Esophagus muscularis mucosa (tissue), 2 donors: ENCODE measurements at regions not wholly inside any gene's neighbourhood (a gene's known extent, or its start where the extent isn't known, plus 50 kb on each side); places are given as distances from the start of the nearest gene placed in this dataset.

Experiments
- EP300 ChIP-seq: sonication (generic); formaldehyde crosslinking; IDR thresholded peaks from one replicate; pipeline ENCODE4 v1.6.1; 2017; ENCODE audit warnings: antibody characterized with exemption
- POLR2A ChIP-seq: fragments of 450-650 bp; IDR thresholded peaks from one replicate; pipeline ENCODE4 v1.6.1; 2017; ENCODE audit warnings: antibody characterized with exemption, moderate library complexity, mild to moderate bottlenecking, low read depth

DNA sequence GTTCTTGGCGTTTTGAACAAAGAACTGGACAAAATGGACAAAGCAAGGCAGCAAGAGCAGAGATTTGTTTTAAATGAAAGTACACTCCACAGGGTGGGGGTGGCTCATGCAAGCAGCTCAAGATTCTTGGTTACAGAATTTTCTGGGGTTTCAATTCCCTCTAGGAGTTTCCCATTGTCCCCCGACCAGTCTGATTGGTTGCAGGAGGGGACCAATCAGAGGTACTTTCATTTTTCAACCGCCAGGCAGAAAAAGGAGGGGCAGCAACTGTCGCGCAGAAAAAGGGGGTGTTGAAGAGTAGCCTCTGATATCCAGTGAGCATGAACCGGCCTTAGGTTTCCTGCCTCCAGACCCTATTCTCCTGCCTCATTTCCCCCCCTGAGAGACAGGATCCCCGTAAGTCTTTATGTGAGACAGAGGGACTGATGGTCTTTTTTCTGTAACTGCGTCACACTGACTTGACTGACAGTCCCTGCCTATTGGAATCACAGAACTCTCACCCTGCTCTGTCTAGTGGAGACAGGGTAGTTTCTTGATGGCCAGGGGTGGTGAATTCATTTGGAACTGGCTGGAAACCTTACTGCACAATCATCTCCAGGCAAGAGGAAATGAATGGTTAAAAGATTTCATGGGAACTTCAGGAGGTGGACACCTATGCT lies 59.4 kb upstream of the ALOX12 start:
- TF ChIP-seq POLR2A (no peak), EP300 (no peak)
